ENCODE measurements at regions not wholly inside any gene's neighbourhood (a gene's known extent, or its start where the extent isn't known, plus 50 kb on each side); places are given as distances from the start of the nearest gene placed in this dataset.

DNA sequence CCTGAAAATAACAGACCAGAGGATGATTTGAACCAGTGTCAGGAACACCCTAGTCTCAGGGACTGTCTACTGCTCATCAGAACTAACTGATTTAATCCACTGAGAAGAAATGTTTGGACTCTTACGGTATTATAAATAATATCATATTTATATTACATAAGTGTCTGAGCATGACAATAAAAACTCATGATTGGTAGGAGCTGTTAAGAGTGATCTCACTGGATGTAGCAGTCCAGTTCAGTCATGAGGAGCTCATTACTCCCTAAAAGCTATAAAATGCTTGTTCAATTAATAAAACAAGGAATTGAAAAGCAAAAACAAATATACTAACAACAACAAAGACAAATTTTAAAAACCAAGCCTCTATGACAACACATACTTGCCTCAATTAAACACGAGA lies 68.8 kb upstream of the BCL9 start:
- no peak for DNase-seq (ENCODE audit: extremely low read depth, insufficient read length)
- TF ChIP-seq, protein P1, sequence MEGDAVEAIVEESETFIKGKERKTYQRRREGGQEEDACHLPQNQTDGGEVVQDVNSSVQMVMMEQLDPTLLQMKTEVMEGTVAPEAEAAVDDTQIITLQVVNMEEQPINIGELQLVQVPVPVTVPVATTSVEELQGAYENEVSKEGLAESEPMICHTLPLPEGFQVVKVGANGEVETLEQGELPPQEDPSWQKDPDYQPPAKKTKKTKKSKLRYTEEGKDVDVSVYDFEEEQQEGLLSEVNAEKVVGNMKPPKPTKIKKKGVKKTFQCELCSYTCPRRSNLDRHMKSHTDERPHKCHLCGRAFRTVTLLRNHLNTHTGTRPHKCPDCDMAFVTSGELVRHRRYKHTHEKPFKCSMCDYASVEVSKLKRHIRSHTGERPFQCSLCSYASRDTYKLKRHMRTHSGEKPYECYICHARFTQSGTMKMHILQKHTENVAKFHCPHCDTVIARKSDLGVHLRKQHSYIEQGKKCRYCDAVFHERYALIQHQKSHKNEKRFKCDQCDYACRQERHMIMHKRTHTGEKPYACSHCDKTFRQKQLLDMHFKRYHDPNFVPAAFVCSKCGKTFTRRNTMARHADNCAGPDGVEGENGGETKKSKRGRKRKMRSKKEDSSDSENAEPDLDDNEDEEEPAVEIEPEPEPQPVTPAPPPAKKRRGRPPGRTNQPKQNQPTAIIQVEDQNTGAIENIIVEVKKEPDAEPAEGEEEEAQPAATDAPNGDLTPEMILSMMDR (IDR thresholded peaks at IDR 0.05; ENCODE audit: insufficient read depth, low read length, poor library complexity, severe bottlenecking), result no peak
- Histone ChIP-seq H3K4me3 (replicated peaks; ENCODE audit: low read depth, low read length) (no peak overlapping the region), H3K36me3 (ENCODE audit: control insufficient read depth, insufficient read depth, low read length) (no peaks in the 10 kb centered on the region), H3K27me3 (replicated peaks; ENCODE audit: control insufficient read depth, insufficient read depth, low read length) (no peaks in the 10 kb centered on the region)

DNA sequence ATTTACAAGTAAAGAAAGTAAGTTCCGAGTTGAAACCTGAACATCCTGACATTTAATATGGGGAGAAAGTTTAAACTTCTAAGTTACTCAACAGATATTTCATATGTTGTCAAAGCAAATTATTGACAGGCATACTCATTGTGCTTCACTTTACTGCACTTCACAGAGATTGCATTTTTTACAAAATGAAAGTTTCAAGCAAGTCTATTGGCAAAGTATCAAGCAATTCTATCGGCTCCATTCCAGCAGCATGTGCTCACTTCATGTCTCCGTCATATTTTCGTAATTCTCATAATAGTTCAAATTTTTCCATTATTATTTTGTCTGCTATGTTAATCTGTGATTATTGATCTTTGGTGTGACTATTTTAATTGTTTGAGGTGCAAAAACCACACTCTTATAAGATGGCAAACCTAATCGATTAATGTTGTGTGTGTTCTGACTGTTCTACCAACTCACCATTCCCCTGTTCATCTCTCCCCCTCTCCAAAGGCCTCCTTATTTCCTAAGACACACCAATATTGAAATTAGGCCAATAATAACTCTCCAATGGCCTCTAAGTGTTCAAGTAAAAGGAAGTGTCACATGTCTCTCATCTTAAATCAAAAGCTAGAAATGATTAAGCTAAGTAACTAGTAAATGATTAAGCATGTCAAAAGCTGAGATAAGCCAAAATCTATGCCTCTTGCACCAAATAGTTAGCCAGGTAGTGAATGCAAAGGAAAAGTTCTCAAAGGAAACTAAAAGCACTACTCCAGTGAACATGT lies 68.2 kb upstream of the BCL9 start:
- TF ChIP-seq, protein P1 (IDR thresholded peaks at IDR 0.05; ENCODE audit: insufficient read depth, low read length, poor library complexity, severe bottlenecking), result no peak
- Histone ChIP-seq H3K4me3 (replicated peaks; ENCODE audit: low read depth, low read length) (no peak overlapping the region), H3K36me3 (ENCODE audit: control insufficient read depth, insufficient read depth, low read length) (no peaks in the 10 kb centered on the region), H3K27me3 (replicated peaks; ENCODE audit: control insufficient read depth, insufficient read depth, low read length) (no peaks in the 10 kb centered on the region)
- DNase-seq (ENCODE audit: extremely low read depth, insufficient read length), result no peak

DNA sequence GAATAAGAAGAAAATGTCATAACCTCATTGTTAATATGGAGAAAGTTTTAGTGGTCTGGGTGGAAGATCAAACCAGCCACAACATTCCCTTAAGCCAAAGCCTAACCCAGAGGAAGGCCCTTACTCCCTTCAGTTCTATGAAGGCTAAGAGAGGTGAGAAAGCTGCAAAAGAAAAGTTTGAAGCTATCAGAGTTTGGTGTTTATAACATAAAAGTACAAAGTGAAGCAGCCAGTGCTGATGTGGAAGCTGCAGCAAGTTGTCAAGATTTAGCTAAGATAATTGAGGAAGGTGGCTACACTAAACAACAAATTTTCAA lies 67.6 kb upstream of the BCL9 start:
- H3K36me3 ChIP-seq (ENCODE audit: control insufficient read depth, insufficient read depth, low read length), result no peaks in the 10 kb centered on the region
- no peak overlapping the region for H3K4me3 ChIP-seq (replicated peaks; ENCODE audit: low read depth, low read length)
- TF ChIP-seq, protein P1 (IDR thresholded peaks at IDR 0.05; ENCODE audit: insufficient read depth, low read length, poor library complexity, severe bottlenecking), result no peak
- DNase-seq (ENCODE audit: extremely low read depth, insufficient read length), result no peak
- no peaks in the 10 kb centered on the region for H3K27me3 ChIP-seq (replicated peaks; ENCODE audit: control insufficient read depth, insufficient read depth, low read length)

DNA sequence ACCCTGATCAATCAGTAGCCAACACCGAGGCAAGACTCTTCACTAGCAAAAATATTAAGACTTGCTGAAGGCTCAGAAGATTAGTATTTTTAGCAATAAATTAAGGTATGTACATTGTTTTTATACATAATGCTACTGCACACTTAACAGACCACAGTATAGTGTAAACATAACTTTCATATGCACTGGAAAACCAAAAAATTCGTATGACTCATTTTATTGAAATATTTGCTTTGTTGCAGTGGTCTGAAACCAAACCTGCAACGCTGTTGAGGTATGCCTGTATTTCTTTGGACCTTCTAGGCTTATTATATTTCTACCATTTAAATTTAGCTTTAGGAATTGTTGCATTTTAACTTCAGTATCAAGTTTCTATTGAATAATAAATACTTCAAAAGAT lies 65.8 kb upstream of the BCL9 start:
- DNase-seq (ENCODE audit: extremely low read depth, insufficient read length), result no peak
- no peak overlapping the region for H3K4me3 ChIP-seq (replicated peaks; ENCODE audit: low read depth, low read length)
- H3K36me3 ChIP-seq (ENCODE audit: control insufficient read depth, insufficient read depth, low read length), result no peaks in the 10 kb centered on the region
- H3K27me3 ChIP-seq (replicated peaks; ENCODE audit: control insufficient read depth, insufficient read depth, low read length), result no peaks in the 10 kb centered on the region
- TF ChIP-seq, protein P1 (IDR thresholded peaks at IDR 0.05; ENCODE audit: insufficient read depth, low read length, poor library complexity, severe bottlenecking), result no peak

DNA sequence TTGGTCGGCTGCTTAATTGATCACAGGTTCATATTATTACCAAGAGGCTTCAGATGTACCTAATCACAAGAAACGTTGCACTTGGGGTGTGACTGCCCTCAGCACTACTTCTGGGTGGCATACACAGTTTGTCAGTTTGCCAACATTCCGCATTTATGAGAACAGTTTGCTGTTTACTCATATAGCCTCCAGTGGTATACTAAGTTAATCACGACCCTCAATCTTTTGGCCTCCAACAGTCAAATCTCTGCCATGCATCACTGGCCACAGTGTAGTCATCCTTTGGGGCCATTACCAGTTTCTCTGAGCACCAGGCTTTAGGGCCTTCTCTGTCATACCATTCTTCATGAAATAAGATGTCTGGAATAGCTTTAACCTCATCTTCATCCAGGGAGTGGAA lies 62.8 kb upstream of the BCL9 start:
- DNase-seq (ENCODE audit: extremely low read depth, insufficient read length), result no peak
- TF ChIP-seq, protein P1 (IDR thresholded peaks at IDR 0.05; ENCODE audit: insufficient read depth, low read length, poor library complexity, severe bottlenecking), result no peak
- Histone ChIP-seq H3K36me3 (ENCODE audit: control insufficient read depth, insufficient read depth, low read length) (no peaks in the 10 kb centered on the region), H3K4me3 (replicated peaks; ENCODE audit: low read depth, low read length) (no peak overlapping the region), H3K27me3 (replicated peaks; ENCODE audit: control insufficient read depth, insufficient read depth, low read length) (no peaks in the 10 kb centered on the region)

All from GM06990 (cell line).